HepG2 (cell line): ENCODE measurements at regions not wholly inside any gene's neighbourhood (a gene's known extent, or its start where the extent isn't known, plus 50 kb on each side); places are given as distances from the start of the nearest gene placed in this dataset.

Experiments
- CEBPG ChIP-seq: IDR thresholded peaks from 2 replicates; pipeline ENCODE4 v1.6.1; 2016
- ELF3 ChIP-seq: IDR thresholded peaks from 2 replicates; pipeline ENCODE4 v1.6.1; 2016; ENCODE audit warnings: missing genetic modification reagents, missing compliant biosample characterization
- HMG20A ChIP-seq: IDR thresholded peaks from 2 replicates; pipeline ENCODE4 v1.6.1; 2016; ENCODE audit warnings: borderline replicate concordance
- LCORL ChIP-seq, 2 experiments: fragments of 450-650 bp in 1 of 2; sonication (generic) in 1 of 2; formaldehyde crosslinking in 1 of 2; IDR thresholded peaks; 2 replicates each; pipeline versions ENCODE4 v1.5.0 to v1.6.1; 2017 to 2020; ENCODE audit warnings: antibody characterized with exemption in 1 of 2, missing genetic modification reagents in 1 of 2
- MEIS2 ChIP-seq: sonication (generic); formaldehyde crosslinking; IDR thresholded peaks from 2 replicates; pipeline ENCODE4 v1.9.0; 2021; ENCODE audit warnings: mild to moderate bottlenecking, missing genetic modification reagents
- NR1H2 ChIP-seq: sonication (generic); formaldehyde crosslinking; IDR thresholded peaks from 2 replicates; pipeline ENCODE4 v1.8.1; 2022; ENCODE audit warnings: low read depth, missing genetic modification reagents, borderline replicate concordance
- PHF21A ChIP-seq: sonication (generic); formaldehyde crosslinking; IDR thresholded peaks from 2 replicates; pipeline ENCODE4 v1.5.0; 2020; ENCODE audit warnings: mild to moderate bottlenecking, missing genetic modification reagents
- RARA ChIP-seq: IDR thresholded peaks from 2 replicates; pipeline ENCODE4 v1.6.1; 2016; ENCODE audit warnings: missing genetic modification reagents, missing compliant biosample characterization
- RXRB ChIP-seq: IDR thresholded peaks from 2 replicates; pipeline ENCODE4 v1.6.1; 2016; ENCODE audit warnings: borderline replicate concordance, missing genetic modification reagents, missing compliant biosample characterization
- SIX1 ChIP-seq: sonication (generic); formaldehyde crosslinking; IDR thresholded peaks from 2 replicates; pipeline ENCODE4 v1.4.0; 2020; ENCODE audit warnings: missing genetic modification reagents, borderline replicate concordance
- TBL1XR1 ChIP-seq: fragments of 150-350 bp; IDR thresholded peaks from 2 replicates; pipeline ENCODE4 v1.6.1; 2014; ENCODE audit warnings: borderline replicate concordance, low read length; ENCODE audit not compliant: partially characterized antibody
- THYN1 ChIP-seq: sonication (generic); formaldehyde crosslinking; IDR thresholded peaks from 2 replicates; pipeline ENCODE4 v1.8.1; 2023; ENCODE audit warnings: low read depth, mild to moderate bottlenecking, moderate library complexity, missing genetic modification reagents, borderline replicate concordance
- ZC3H13 ChIP-seq: sonication (generic); formaldehyde crosslinking; IDR thresholded peaks from 2 replicates; pipeline ENCODE4 v1.8.1; 2023; ENCODE audit warnings: mild to moderate bottlenecking, missing genetic modification reagents, moderate library complexity
- ZNF275 ChIP-seq: sonication (generic); formaldehyde crosslinking; IDR thresholded peaks from 2 replicates; pipeline ENCODE4 v1.8.0; 2022; ENCODE audit warnings: missing genetic modification reagents, mild to moderate bottlenecking, inconsistent platforms, borderline replicate concordance
- ZNF414 ChIP-seq: sonication (generic); formaldehyde crosslinking; IDR thresholded peaks from 2 replicates; pipeline ENCODE4 v1.5.0; 2020; ENCODE audit warnings: missing genetic modification reagents
- ZNF512B ChIP-seq: sonication (generic); formaldehyde crosslinking; IDR thresholded peaks from 2 replicates; pipeline ENCODE4 v1.5.1; 2020; ENCODE audit warnings: missing genetic modification reagents, mild to moderate bottlenecking, borderline replicate concordance
- ZNF577 ChIP-seq: sonication (generic); formaldehyde crosslinking; IDR thresholded peaks from 2 replicates; pipeline ENCODE4 v1.4.0; 2020; ENCODE audit warnings: mild to moderate bottlenecking, low read depth, missing genetic modification reagents, borderline replicate concordance
- ZNF644 ChIP-seq: IDR thresholded peaks from 2 replicates; pipeline ENCODE4 v1.6.1; 2016; ENCODE audit warnings: low read depth
- ZSCAN29 ChIP-seq: sonication (generic); formaldehyde crosslinking; conservative IDR thresholded peaks from 2 replicates; pipeline ENCODE4 v1.4.0; 2020; ENCODE audit warnings: mild to moderate bottlenecking, missing genetic modification reagents

GRCh38 chr3:43180027-43180426, 74.1 kb upstream of the POMGNT2 start (continued):
- TF ChIP-seq RXRB (CRISPR knock-in tag) (peak; percentile 97), ZNF577 (CRISPR knock-in tag) (no peak), ZC3H13 (no peak), ZNF414 (CRISPR knock-in tag) (peak; percentile 69; the same call in 1 of the 2 replicates), ZNF275 (CRISPR knock-in tag) (no peak), TBL1XR1 (peak; percentile 74), PHF21A (0 out of 2 replicates have a peak, but pooled peaks have one; percentile 23), LCORL (IDR thresholded peaks at IDR 0.05) (peak; percentile 4; the same call in 1 of the 2 replicates), LCORL (CRISPR knock-in tag; IDR thresholded peaks at IDR 0.05) (peak; percentile 75), THYN1 (no peak), SIX1 (peak; percentile 50; the same call in 1 of the 2 replicates), ZNF512B (peak; percentile 74; the same call in 1 of the 2 replicates), CEBPG (peak; percentile 85), HMG20A (CRISPR knock-in tag) (peak; percentile 80; the same call in 1 of the 2 replicates), ZSCAN29 (0 out of 2 replicates have a peak, but pooled peaks have one; percentile 25), MEIS2 (CRISPR knock-in tag) (0 out of 2 replicates have a peak, but pooled peaks have one; percentile 48), ELF3 (CRISPR knock-in tag) (peak; percentile 94), NR1H2 (no peak), ZNF644 (CRISPR knock-in tag) (peak; percentile 34; the same call in 1 of the 2 replicates), RARA (peak; percentile 99)
- TF ChIP-seq, all 625 proteins: peak for 89
